PC-9 (cell line): ENCODE measurements at regions not wholly inside any gene's neighbourhood (a gene's known extent, or its start where the extent isn't known, plus 50 kb on each side); places are given as distances from the start of the nearest gene placed in this dataset.

Source experiments
- EZH2 ChIP-seq: fragments of 200-600 bp; sonication (generic); IDR thresholded peaks from 2 replicates; pipeline ENCODE4 v1.8.0; 2017; ENCODE audit warnings: antibody characterized with exemption, low read depth
- TF ChIP-seq, protein P1 (sequence below): fragments of 200-600 bp; sonication (generic); conservative IDR thresholded peaks from 2 replicates; pipeline ENCODE4 v1.6.1; 2017; ENCODE audit warnings: mixed run types, antibody characterized with exemption, mild to moderate bottlenecking, moderate library complexity

DNA sequence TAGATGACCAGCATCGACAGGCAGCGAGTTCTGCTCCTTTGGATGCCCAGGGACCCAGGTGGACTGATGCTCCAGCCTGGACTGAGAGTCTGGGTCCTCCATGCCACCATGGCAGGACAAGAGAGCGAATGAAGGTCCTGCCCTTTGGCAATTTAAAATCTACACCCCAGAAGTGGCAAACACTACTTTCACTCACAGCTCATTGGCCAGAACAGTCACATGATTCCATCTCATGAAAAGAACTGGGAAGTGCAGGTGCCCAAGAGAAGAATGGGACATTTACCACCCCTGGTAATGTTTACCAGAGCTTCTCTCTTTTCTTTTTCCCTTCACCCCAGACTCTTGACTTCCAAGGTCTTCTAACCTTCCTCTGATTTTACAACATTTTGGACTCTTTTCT lies 87.8 kb upstream of the SLCO3A1 start:
- TF ChIP-seq, protein P1, sequence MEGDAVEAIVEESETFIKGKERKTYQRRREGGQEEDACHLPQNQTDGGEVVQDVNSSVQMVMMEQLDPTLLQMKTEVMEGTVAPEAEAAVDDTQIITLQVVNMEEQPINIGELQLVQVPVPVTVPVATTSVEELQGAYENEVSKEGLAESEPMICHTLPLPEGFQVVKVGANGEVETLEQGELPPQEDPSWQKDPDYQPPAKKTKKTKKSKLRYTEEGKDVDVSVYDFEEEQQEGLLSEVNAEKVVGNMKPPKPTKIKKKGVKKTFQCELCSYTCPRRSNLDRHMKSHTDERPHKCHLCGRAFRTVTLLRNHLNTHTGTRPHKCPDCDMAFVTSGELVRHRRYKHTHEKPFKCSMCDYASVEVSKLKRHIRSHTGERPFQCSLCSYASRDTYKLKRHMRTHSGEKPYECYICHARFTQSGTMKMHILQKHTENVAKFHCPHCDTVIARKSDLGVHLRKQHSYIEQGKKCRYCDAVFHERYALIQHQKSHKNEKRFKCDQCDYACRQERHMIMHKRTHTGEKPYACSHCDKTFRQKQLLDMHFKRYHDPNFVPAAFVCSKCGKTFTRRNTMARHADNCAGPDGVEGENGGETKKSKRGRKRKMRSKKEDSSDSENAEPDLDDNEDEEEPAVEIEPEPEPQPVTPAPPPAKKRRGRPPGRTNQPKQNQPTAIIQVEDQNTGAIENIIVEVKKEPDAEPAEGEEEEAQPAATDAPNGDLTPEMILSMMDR = no peak
- TF ChIP-seq EZH2 = no peak
